GM21447 (cell line): ENCODE measurements at regions not wholly inside any gene's neighbourhood (a gene's known extent, or its start where the extent isn't known, plus 50 kb on each side); places are given as distances from the start of the nearest gene placed in this dataset.
A peak's percentile ranks its signal among the peaks of the same experiment; 100 is the strongest.
"Not testable (repeated sequence)": the region's sequence is repeated elsewhere in the genome, so short reads cannot be mapped to it uniquely, and the experiment has no call there.

Experiments used
- ATAC-seq: cut with Tn5 transposase; IDR thresholded peaks from one replicate; pipeline ENCODE4 v1.9.1; 2021; ENCODE audit not compliant: unreplicated experiment

DNA sequence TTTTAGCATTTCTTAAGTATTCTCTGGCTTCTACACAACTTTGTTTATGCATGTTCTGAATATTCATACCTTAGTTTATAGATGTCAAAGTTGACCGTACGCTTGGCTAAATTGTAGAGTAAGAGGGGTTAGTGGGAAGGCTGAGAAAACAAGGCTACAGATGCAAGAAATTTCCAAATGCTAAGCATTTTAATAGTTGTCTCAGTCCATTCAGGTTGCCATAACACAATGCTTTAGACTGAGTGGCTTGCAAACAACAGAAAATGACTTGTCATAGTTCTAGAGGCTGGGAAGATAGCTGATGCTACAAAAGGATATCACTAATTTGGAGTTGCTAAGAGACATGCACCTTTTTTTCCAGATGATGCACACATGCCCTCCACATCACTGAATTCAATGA is 53.0 kb upstream of the C1QTNF3 start:
- ATAC-seq: not testable (repeated sequence)

DNA sequence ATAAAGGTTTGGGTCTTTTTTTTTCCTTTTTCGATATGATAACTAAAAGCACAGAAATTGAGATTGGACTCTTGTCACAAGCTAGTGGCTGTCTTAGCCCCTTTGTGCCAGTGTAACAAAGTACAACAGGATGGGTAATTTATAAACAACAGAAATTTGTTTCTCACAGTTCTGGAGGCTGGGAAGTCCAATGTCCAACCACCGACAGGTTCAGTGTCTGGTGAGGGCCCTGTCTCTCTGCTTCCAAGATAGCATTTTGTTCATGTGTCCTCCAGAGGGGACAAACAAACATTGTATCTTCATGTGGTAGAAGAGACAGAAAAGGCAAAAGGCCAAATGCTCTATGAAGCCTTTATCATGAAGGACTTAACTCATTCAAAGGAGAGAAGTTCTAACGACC is 56.9 kb upstream of the C1QTNF3 start:
- ATAC-seq: not testable (repeated sequence)

DNA sequence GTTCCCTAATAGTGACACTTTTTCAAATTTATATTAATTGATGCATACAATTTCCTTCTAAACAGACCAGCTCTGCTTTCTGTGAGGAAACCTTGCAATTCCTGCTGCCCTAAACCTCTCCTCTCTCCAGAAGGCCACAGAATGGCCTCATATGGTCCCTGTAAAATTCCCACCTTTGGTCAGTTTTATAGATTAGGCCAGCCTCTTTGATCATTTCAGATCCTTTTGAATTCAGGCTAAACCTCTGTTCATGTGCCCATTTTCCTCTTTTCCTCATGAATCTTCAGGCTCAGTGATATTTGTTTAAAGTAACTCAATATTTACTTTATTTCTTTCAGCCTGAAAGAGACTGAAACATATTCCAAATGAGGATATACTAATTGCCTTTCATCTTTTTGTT is 58.6 kb upstream of the C1QTNF3 start:
- not testable (repeated sequence) for ATAC-seq

DNA sequence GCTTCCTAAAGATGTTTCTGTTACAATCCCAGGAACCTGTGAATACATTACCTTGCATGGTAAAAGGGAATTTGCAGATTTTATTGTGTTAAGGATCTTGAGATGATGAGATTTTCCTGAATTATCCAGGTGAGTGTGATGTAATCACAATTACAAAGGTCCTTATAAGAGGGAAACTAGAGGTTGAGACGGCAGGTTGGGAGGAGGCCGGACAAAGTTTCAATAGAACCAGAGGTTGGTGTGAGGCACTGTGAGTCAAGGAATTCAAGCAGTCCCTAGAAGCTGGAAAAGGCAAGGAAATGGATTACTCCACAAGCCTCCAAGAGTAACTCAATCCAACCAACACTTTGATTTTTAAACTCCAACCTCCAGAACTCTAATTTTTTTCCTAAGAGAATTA is 65.9 kb upstream of the C1QTNF3 start:
- ATAC-seq: not testable (repeated sequence)

DNA sequence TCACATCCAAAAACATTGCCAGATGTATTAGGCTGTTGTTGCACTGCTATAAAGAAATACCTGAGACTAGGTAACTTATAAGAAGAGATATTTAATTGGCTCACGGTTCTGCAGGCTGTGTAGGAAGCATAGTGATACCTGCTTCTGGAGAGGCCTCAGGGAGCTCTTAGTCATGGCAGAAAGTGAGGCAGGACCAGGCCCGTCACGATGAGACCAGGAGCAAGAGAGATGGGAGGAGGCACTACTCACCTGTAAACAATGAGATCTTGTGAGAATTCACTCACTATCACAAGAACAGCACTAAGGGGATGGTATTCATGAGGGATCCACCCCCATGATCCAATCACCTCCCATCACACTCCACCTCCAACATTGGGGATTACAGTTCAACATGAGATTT is 81.3 kb upstream of the C1QTNF3 start:
- ATAC-seq: not testable (repeated sequence)

DNA sequence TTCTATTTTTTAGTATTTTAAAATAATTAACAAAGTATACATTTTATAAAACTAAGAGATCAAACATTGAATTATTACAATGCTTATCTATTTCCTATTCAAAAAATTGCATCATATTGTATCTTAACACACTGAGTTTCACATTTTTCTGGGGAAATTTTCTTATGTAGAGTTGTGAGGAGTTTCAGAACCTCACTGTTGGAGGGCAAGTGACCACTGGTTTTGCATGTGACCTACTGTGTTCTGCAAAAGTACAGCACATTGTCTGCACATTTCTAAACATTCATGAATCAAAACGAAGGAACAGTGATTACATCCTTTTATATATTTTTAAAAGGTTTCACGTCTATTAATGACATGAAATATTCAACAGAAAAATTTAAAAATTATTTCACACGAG is 82.3 kb upstream of the C1QTNF3 start:
- ATAC-seq: peak; percentile 85

DNA sequence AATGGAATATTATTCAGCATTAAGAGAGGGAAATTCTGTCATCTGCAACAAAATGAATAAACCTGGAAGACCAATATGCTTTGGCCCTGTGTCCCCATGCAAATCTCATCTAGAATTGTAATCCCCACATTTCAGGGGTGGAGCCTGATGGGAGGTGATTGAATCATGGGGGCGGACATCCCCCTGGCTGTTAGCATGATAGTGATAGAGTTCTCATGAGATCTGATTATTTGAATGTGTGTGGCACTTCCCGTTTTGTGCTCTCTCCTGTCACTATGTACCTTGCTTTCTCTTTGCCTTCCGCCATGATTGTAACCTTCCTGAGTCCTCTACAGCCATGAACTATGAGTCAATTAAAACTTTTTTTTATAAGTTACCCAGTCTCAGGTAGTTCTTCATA is 83.7 kb upstream of the C1QTNF3 start:
- ATAC-seq: not testable (repeated sequence)

DNA sequence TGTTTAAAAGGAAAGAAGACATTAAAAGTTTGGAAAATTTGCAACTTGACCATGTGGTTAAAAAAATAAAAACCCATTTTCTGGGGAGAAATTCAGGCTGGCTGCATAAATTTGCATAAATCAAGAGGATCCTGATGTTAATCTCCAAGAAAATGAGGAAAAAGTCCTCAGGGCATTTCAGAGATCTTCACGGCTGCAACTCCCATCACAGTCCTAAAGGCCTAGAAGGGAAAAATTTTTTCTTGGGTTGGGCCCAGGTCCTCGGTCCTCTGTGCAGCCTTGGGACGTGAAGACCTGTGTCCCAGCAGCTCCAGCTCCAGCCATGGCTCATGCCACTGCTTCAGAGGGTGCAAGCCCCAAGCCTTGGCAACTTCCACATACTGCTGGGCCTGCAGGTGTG is 84.8 kb upstream of the C1QTNF3 start:
- ATAC-seq: not testable (repeated sequence)

DNA sequence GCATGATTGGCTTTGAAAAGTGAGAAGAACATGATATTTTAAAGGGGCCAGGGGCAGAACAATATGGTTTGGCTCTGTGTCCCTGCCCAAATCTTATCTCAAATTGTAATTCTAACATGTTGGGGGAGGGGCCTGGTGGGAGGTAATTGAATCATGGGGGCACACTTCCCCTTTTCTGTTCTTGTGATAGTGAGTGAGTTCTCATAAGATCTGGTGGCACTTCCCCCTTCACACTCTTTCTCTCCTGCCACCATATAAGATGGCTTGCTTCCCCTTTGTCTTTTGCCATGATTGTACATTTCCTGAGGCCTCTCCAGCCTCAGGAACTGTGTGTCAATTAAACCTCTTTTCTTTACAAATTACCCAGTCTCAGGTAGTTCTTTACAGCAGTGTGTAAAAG is 85.9 kb upstream of the C1QTNF3 start:
- not testable (repeated sequence) for ATAC-seq

DNA sequence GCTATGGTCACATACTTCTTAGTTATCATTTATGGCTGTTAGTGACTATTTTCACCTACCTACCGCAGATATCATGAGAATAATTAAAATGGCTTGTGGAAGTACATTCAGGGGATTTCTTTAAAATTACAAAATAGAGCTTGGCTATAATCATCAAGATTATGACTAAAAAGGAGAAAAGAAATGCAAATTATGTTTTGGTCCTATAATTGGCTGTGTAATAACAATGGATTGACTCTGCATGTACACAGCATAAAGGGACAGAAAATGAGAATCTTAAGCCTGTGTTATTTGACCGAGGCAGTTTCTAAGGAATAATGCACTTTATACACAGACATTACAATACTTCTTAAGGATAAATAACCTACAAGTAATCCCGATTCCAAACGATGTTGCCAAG is 112.0 kb upstream of the C1QTNF3 start:
- not testable (repeated sequence) for ATAC-seq

DNA sequence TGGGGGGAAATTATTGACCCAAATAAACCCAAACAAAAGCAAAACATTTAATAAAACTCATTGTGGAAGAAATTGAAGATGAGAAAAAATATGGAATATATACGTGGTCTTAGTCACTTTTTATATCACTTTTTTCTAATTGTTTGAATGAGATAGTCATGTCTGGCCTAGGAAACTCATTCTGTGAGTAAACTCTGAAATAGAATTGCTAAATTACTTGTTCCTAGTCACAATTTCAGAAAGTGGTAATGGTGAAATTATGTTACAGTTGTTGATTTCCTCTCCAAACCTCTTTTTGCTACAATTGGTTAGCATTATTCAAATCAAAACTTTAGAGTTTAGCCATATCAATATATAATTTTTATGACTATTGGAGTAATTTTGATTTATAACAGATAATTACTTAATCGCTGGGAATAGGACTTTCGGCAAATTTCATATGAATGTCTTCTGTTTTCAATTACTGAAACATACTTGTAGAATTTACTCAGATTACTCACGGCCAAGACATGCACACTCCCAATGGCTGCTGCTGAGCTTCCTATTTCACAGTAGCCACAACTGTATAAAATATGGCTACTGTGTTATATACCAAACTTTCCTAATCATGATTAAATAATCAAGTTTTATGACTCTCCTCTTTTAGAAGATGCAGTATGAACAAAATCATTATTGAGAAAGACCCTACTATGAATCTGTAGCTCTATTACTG is 113.8 kb upstream of the C1QTNF3 start:
- ATAC-seq: not testable (repeated sequence)

DNA sequence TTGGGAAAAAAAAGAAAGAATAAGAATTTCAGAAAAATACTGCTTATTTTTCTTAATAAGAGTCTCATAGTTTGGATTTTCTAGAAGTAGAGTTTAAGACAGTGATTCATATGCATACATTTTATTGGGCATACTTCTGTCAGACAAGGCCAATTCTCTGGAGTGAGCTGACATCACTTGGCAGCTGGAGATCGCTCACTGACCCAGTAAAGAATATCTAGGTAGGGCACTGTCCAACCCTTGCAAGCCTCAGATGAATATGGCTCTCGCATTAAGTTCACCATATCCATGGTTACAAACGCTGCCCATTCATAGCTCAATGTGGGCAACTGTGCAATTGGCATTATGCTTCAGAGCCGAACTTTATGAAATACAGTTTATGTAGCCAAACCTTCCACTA is 117.9 kb upstream of the C1QTNF3 start:
- not testable (repeated sequence) for ATAC-seq

DNA sequence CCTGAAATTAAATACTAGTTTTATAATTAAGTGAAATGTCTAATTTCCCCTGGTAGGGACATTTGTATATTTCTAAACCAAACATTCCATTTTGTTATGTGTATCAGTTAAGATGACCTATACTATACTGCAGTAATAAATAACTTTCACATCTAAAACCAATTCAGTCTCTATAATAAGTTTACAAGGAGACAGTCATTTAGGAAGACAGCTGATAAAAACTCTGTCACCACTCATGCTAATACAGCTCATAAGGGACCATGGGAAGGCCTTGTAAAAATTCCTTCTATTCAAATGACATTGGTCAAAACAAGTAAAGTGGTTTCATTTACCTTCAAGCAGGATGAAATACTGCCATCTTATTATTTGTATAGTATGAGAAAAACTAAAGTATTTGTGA is 128.4 kb upstream of the C1QTNF3 start:
- not testable (repeated sequence) for ATAC-seq

DNA sequence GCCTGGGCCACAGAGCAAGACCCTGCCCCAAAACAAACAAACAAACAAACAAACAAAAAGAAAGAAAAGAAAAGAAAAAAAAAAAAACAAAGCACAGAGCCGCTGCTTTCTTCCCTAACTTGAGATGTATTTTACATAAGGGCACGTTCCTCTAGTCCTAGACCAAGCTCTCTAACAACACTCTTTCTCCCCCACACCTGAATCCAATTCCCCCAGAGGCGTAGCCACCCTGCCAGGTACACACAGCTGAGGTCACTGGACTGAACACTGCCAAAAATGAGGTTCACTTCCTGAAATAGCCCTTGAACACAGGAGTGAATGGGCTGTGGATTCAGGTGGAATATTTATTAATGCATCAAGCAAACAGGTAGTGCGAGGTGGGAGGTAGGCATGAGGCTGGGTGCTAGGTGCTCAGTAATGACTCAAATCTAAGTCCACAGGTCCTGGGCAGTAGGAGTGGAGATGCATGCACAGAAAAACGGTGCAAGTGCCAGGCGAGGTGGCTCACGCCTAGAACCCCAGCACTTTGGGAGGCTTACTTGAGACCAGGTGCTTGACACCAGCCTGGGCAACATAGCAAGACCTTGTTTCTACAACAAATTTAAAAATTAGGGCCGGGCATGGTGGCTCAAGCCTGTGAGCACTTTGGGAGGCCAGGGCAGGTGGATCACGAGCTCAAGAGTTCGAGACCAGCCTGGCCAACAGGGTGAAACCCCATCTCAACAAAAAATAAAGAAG is 136.6 kb upstream of the C1QTNF3 start:
- ATAC-seq: not testable (repeated sequence)

DNA sequence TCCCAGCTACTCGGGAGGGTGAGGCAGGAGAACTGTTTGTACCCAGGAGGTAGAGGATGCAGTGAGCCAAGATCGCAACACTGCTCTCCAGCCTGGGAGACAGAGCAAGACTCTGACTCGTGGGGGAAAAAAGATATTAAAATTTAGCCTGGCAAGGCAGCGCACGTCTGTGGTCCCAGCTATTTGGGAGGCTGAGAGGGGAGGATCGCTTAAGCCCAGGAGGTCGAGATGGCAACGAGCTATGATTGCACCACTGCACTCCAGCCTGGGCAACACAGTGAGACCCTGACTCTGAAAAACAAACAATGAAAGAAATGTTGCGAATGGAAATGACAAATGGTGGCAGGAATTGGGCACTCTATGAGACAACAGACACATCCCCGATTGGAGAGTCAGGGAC is 137.2 kb upstream of the C1QTNF3 start:
- not testable (repeated sequence) for ATAC-seq

DNA sequence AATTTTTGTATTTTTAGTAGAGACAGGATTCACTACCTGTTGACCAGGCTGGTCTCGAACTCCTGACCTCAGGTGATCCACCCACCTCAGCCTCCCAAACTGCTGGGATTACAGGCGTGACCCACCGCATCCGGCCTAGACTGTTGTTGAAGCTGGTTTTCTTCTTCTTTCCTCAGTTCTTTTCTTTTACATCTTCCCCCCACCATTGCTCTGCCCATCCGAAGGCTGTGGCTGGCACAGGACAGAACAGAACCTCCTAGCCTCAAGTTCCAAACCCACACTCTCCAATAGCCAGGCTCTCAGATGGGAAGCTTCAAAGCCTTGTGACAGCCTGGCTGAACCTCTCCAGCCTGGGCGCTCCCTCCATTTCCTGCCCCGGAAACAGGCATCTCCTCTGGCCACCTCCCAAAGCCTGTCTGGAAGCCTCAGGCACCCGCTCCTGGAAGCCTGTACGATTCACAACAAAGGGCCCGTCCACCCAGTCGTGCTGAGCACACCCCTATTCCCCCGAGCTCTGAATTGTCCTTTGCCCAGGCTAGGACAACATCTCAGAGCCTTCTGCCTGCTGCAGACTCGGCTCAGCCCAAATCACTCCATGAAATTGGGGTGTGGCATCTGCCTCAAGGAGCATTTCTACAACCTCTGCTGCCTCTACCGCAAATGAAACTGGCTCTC is 138.1 kb upstream of the C1QTNF3 start:
- not testable (repeated sequence) for ATAC-seq

DNA sequence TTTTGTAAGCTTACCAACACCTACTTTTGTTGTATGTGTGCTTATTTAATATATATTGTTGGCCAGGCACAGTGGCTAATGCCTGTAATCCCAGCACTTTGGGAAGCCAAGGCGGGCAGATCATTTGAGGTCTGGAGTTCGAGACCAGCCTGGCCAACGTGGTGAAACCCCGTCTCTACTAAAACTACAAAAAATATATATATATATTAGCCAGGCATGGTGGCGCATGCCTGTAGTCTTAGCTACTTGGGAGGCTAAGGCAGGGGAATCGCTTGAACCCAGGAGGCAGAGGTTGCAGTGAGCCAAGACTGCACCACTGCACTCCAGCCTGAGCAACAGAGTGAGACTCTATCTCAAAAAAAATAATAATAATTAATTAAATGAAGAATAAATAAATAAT is 142.0 kb upstream of the C1QTNF3 start:
- ATAC-seq: not testable (repeated sequence)

DNA sequence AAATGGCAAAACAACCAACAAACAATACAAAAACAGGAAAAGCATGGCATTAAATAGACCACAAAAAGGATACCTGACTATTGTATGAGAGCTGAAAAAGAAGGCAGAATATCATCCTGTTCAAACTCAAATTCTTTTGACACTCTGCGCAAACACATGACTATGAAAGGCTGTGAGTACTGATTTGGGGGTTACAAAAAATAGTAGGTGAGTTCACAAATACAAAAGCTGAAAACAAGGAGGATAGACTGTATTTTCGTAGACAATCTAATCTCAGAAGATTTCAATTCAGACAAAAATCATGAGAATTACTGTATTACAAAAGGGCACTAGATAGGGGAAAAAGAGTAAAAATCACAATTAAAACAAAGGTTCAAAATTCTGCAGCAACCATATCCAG is 142.6 kb upstream of the C1QTNF3 start:
- not testable (repeated sequence) for ATAC-seq

DNA sequence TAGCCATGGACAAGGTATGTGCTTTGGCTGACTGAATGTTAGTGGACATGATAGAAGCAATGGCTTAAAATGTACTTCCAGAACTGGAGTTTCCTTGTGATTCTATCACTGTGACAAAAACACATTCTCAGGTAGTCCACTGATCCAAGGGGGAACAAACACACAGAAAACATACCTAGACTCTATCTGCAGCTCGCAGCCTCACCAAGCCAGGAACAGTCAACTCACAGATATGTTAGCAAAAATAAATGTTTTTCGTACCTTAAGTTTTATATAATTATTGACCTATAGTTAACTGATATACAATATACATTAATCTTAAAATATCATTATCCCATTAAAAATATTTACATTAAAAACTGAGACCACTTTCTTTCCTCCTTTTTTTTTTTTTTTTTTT is 143.1 kb upstream of the C1QTNF3 start:
- ATAC-seq: not testable (repeated sequence)

DNA sequence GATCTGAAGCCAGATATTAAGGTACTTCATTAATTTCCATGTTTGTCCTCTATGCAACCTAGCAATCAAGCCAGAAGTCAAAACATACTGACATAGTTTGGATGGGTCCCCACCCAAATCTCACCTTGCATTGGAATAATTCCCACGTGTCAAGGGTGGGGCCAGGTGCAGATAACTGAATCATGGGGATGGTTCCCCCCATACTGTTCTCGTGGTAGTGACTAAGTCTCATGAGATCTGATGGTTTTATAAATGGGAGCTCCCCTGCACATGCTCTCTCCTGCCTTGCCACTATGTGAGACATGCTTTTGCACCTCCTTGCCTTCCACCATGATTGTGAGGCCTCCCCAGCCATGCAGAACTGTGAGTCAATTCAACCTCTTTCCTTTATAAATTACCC is 143.9 kb upstream of the C1QTNF3 start:
- not testable (repeated sequence) for ATAC-seq

DNA sequence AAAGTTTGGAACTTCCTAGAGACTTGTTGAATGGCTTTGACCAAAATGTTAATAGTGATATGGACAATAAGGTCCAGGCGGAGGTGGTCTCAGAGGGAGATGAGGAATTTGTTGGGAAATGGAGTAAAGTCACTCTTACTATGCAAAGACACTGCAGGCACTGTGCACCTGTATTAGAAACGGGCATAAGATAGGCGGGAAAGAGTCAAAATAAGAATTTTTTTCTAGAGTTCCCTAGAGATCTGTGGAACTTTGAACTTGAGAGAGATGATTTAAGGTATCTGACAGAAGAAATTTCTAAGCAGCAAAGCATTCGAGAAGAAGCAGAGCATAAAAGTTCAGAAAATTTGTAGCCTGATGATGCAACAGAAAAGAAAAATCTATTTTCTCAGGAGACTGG is 144.4 kb upstream of the C1QTNF3 start:
- not testable (repeated sequence) for ATAC-seq
